SK-N-SH (cell line): ENCODE measurements at regions not wholly inside any gene's neighbourhood (a gene's known extent, or its start where the extent isn't known, plus 50 kb on each side); places are given as distances from the start of the nearest gene placed in this dataset.

Experiments
- CTCF ChIA-PET: fragments of 300-600, 350-600 bp; formaldehyde crosslinking; extraction: SDS; loops from one replicate; lab custom pipeline; 2021; lab: Yijun Ruan, JAX
- POLR2A ChIA-PET: fragments of 350-600 bp; sonication (Branson Sonifier 250); formaldehyde crosslinking; extraction: SDS; loops from one replicate; lab custom pipeline; 2020; ENCODE audit warnings: antibody characterized with exemption, inconsistent platforms; lab: Yijun Ruan, JAX
- DNase-seq: peaks from one replicate; pipeline ENCODE4 v3.0.0; 2012
- H2AFZ ChIP-seq: fragments of 200-600 bp; sonication (generic); 2 replicates; pipeline ENCODE4 v1.8.1; 2016; ENCODE audit warnings: antibody characterized with exemption, mild to moderate bottlenecking, low read depth
- H3F3A ChIP-seq: fragments of 200-600 bp; sonication (generic); replicated peaks from 2 replicates; pipeline ENCODE3; 2016; ENCODE audit warnings: antibody characterized with exemption, mild to moderate bottlenecking; ENCODE audit not compliant: insufficient read depth
- H3K27ac ChIP-seq, 2 experiments: fragments of 200-500 bp in 1 of 2; fragments of 200-600 bp in 1 of 2; sonication (Bioruptor generic) in 1 of 2; sonication (generic), shearing (Covaris generic) in 1 of 2; 2 replicates each; pipeline versions ENCODE4 v1.5.1 to v1.6.1; 2014 to 2016; ENCODE audit warnings: low read depth in 2 of 2, inconsistent platforms in 1 of 2, low read length in 1 of 2, mild to moderate bottlenecking in 1 of 2, mixed read lengths in 1 of 2
- H3K27me3 ChIP-seq: fragments of 200-600 bp; sonication (generic), shearing (Covaris generic); 2 replicates; pipeline ENCODE4 v1.6.1; 2016; ENCODE audit warnings: mixed run types; ENCODE audit not compliant: insufficient read depth
- H3K36me3 ChIP-seq, 2 experiments: fragments of 200-500 bp in 1 of 2; fragments of 200-600 bp in 1 of 2; sonication (Bioruptor generic) in 1 of 2; sonication (generic) in 1 of 2; replicated peaks in 1 of 2; 2 replicates each; pipeline versions ENCODE3 to v1.5.1; 2014 to 2016; ENCODE audit warnings: low read length in 1 of 2, mild to moderate bottlenecking in 1 of 2; ENCODE audit not compliant: insufficient read depth in 2 of 2, control insufficient read depth in 1 of 2
- H3K4me1 ChIP-seq, 2 experiments: fragments of 200-500 bp in 1 of 2; fragments of 200-600 bp in 1 of 2; sonication (Bioruptor generic) in 1 of 2; sonication (generic), shearing (Covaris generic) in 1 of 2; 2 replicates each; pipeline versions ENCODE4 v1.5.1 to v1.6.1; 2014 to 2016; ENCODE audit warnings: low read depth in 1 of 2, low read length in 1 of 2, mixed run types in 1 of 2; ENCODE audit not compliant: insufficient read depth in 2 of 2, control insufficient read depth in 1 of 2
- H3K4me2 ChIP-seq: fragments of 200-600 bp; sonication (generic), shearing (Covaris generic); 2 replicates; pipeline ENCODE4 v1.6.1; 2017; ENCODE audit warnings: mixed run types
- H3K4me3 ChIP-seq, 2 experiments: fragments of 200-500 bp in 1 of 2; fragments of 200-600 bp in 1 of 2; sonication (Bioruptor generic) in 1 of 2; sonication (generic), shearing (Covaris generic) in 1 of 2; 2 replicates each; pipeline versions ENCODE4 v1.5.1 to v1.8.1; 2014 to 2016; ENCODE audit warnings: low read depth in 2 of 2, inconsistent platforms in 1 of 2, low read length in 1 of 2, mild to moderate bottlenecking in 1 of 2, mixed read lengths in 1 of 2, moderate library complexity in 1 of 2
- H3K79me2 ChIP-seq: fragments of 200-600 bp; sonication (generic); 2 replicates; pipeline ENCODE4 v1.8.1; 2017; ENCODE audit warnings: mild to moderate bottlenecking; ENCODE audit not compliant: insufficient read depth
- H3K9ac ChIP-seq: fragments of 200-600 bp; sonication (generic); 2 replicates; pipeline ENCODE4 v1.6.1; 2017; ENCODE audit warnings: mixed run types
- H3K9me2 ChIP-seq: fragments of 200-600 bp; sonication (generic); 2 replicates; pipeline ENCODE4 v1.6.1; 2017; ENCODE audit warnings: mixed run types
- H3K9me3 ChIP-seq: fragments of 200-600 bp; sonication (generic); 2 replicates; pipeline ENCODE4 v1.6.1; 2017; ENCODE audit warnings: mixed run types, mild to moderate bottlenecking, moderate library complexity
- H4K20me1 ChIP-seq: fragments of 200-600 bp; sonication (generic); 2 replicates; pipeline ENCODE4 v1.6.1; 2017; ENCODE audit warnings: mild to moderate bottlenecking, mixed run types; ENCODE audit not compliant: insufficient read depth
- CHD2 ChIP-seq: fragments of 150-350 bp; IDR thresholded peaks from 2 replicates; pipeline ENCODE4 v1.6.1; 2018; ENCODE audit warnings: low read length; ENCODE audit not compliant: partially characterized antibody
- EP300 ChIP-seq, 2 experiments: IDR thresholded peaks; 2 replicates each; pipeline versions ENCODE4 v1.4.0 to v1.6.1; 2012; ENCODE audit warnings: borderline replicate concordance in 1 of 2, low read depth in 1 of 2, low read length in 1 of 2
- FOSL2 ChIP-seq: IDR thresholded peaks from 2 replicates; pipeline ENCODE4 v1.4.0; 2012; ENCODE audit warnings: low read depth, mild to moderate bottlenecking, moderate library complexity, borderline replicate concordance
- FOXM1 ChIP-seq: IDR thresholded peaks from 2 replicates; pipeline ENCODE4 v1.4.0; 2012; ENCODE audit warnings: low read depth, mild to moderate bottlenecking
- GABPA ChIP-seq: IDR thresholded peaks from 2 replicates; pipeline ENCODE4 v1.4.0; 2012; ENCODE audit warnings: low read depth, mild to moderate bottlenecking
- GATA2 ChIP-seq: sonication (generic); formaldehyde crosslinking; IDR thresholded peaks from 2 replicates; pipeline ENCODE4 v1.5.0; 2020; ENCODE audit warnings: mild to moderate bottlenecking, missing genetic modification reagents
- IRF3 ChIP-seq: fragments of 150-350 bp; IDR thresholded peaks from 2 replicates; pipeline ENCODE4 v1.6.1; 2016; ENCODE audit warnings: mild to moderate bottlenecking, low read depth, low read length
- MEF2A ChIP-seq: IDR thresholded peaks from 2 replicates; pipeline ENCODE4 v1.4.0; 2012; ENCODE audit warnings: low read depth, borderline replicate concordance
- MXI1 ChIP-seq: IDR thresholded peaks from 2 replicates; pipeline ENCODE4 v1.6.1; 2012; ENCODE audit warnings: mild to moderate bottlenecking, low read depth, low read length, improper control_type of control experiment
- NFIC ChIP-seq: IDR thresholded peaks from 2 replicates; pipeline ENCODE4 v1.4.0; 2012; ENCODE audit warnings: borderline replicate concordance
- PBX3 ChIP-seq: IDR thresholded peaks from 2 replicates; pipeline ENCODE4; 2012
- POLR2AphosphoS5 ChIP-seq: IDR thresholded peaks from 2 replicates; pipeline ENCODE4 v1.6.1; 2012; ENCODE audit warnings: low read depth, low read length
- RAD21 ChIP-seq: IDR thresholded peaks from 2 replicates; pipeline ENCODE4 v1.6.1; 2012; ENCODE audit warnings: mild to moderate bottlenecking, low read length
- RFX5 ChIP-seq: IDR thresholded peaks from 2 replicates; pipeline ENCODE4 v1.6.1; 2012; ENCODE audit warnings: mild to moderate bottlenecking, improper control_type of control experiment, low read length
- RXRA ChIP-seq: IDR thresholded peaks from 2 replicates; pipeline ENCODE4 v1.4.0; 2012; ENCODE audit warnings: low read depth, mild to moderate bottlenecking, borderline replicate concordance
- SMC3 ChIP-seq: IDR thresholded peaks from 2 replicates; pipeline ENCODE4 v1.6.1; 2012; ENCODE audit warnings: low read depth, low read length, improper control_type of control experiment
- TAF1 ChIP-seq: IDR thresholded peaks from 2 replicates; pipeline ENCODE4 v1.6.1; 2012; ENCODE audit warnings: low read depth, mild to moderate bottlenecking, low read length, moderate library complexity, borderline replicate concordance
- TCF12 ChIP-seq: IDR thresholded peaks from 2 replicates; pipeline ENCODE4 v1.4.0; 2012
- USF2 ChIP-seq: fragments of 150-350 bp; IDR thresholded peaks from 2 replicates; pipeline ENCODE4 v1.6.1; 2017; ENCODE audit warnings: antibody characterized with exemption, low read length, low read depth, borderline replicate concordance
- YY1 ChIP-seq: IDR thresholded peaks from 2 replicates; pipeline ENCODE4 v1.4.0; 2012; ENCODE audit warnings: low read depth, mild to moderate bottlenecking
- WGBS: methylation state at CpG from one replicate; pipeline ENCODE4 v1.1.6; 2017; ENCODE audit warnings: low lambda C conversion rate; 5-methylcytosine and 5-hydroxymethylcytosine counted together
- TF ChIP-seq, protein P1 (sequence below): IDR thresholded peaks from 2 replicates; pipeline ENCODE4 v1.4.0; 2012; ENCODE audit warnings: low read depth

- TF ChIP-seq NFIC (no peak), MEF2A (no peak), TAF1 (no peak), PBX3 (no peak)
- TF ChIP-seq, protein P1, sequence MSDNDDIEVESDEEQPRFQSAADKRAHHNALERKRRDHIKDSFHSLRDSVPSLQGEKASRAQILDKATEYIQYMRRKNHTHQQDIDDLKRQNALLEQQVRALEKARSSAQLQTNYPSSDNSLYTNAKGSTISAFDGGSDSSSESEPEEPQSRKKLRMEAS = no peak
- TF ChIP-seq, all 33 proteins: peak for 0
Measured at GRCh38 chr20:56851552-56851951, 222.4 kb downstream of the TFAP2C start (continued).

DNA sequence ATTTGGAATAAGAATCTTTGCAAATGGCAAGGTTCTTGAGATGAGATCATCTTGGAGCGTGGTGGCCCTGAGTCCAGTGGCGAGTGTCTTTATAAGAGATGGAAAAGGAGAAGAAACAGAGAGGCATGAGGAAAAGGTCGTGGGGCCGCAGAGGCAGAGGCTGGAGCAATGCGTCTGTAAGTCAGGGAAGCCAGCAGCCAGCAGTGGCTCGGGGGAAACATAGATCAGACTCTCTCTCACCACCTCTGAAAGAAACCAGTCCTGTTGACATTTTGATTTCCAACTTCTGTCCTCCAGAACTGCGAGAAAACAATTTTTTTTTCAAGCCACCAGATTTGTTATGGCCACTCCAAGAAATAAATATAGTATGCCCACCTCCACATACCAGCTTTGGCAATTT lies 226.6 kb downstream of the TFAP2C start:
- no peak overlapping the region for H3K27ac ChIP-seq
- H3K4me2 ChIP-seq = no peak overlapping the region
- no peak for DNase-seq
- H3F3A ChIP-seq = no peaks in the 10 kb centered on the region
- H3K9me2 ChIP-seq = no peaks in the 10 kb centered on the region
- POLR2A ChIA-PET = no interaction called here
- no peaks in the 10 kb centered on the region for H3K36me3 ChIP-seq
- H4K20me1 ChIP-seq = no peaks in the 10 kb centered on the region
- TF ChIP-seq CHD2 (no peak), GABPA (no peak), NFIC (no peak), MEF2A (no peak), RFX5 (no peak), FOSL2 (no peak), SMC3 (no peak), USF2 (no peak), MXI1 (no peak), FOXM1 (no peak), RXRA (no peak), YY1 (no peak), GATA2 (CRISPR knock-in tag) (no peak), IRF3 (no peak), PBX3 (no peak), POLR2AphosphoS5 (no peak), TCF12 (no peak), RAD21 (no peak), EP300 (IDR thresholded peaks at IDR 0.05; ENCODE audit: borderline replicate concordance in 1 of 2, low read depth in 1 of 2, low read length in 1 of 2) (no peak)
- TF ChIP-seq, protein P1 = no peak
- TF ChIP-seq, all 33 proteins: peak for 0
- CTCF ChIA-PET = no interaction called here
- WGBS = 10% methylated on average over 7 of the region's 7 CpGs
- Histone ChIP-seq H3K27me3 (peaks cover 24% of the 10 kb centered on the region), H3K79me2 (no peaks in the 10 kb centered on the region), H2AFZ (no peak overlapping the region), H3K9me3 (no peaks in the 10 kb centered on the region), H3K4me1 (no peaks in the 10 kb centered on the region), H3K4me3 (no peak overlapping the region), H3K9ac (no peak overlapping the region)
